HG02840 (cell line): ENCODE measurements at regions not wholly inside any gene's neighbourhood (a gene's known extent, or its start where the extent isn't known, plus 50 kb on each side); places are given as distances from the start of the nearest gene placed in this dataset.

Experiments used
- ATAC-seq: cut with Tn5 transposase; IDR thresholded peaks from one replicate; pipeline ENCODE4 v1.9.1; 2021; ENCODE audit warnings: mild to moderate bottlenecking, moderate library complexity, moderate number of reproducible peaks; ENCODE audit not compliant: unreplicated experiment, low FRiP score

DNA sequence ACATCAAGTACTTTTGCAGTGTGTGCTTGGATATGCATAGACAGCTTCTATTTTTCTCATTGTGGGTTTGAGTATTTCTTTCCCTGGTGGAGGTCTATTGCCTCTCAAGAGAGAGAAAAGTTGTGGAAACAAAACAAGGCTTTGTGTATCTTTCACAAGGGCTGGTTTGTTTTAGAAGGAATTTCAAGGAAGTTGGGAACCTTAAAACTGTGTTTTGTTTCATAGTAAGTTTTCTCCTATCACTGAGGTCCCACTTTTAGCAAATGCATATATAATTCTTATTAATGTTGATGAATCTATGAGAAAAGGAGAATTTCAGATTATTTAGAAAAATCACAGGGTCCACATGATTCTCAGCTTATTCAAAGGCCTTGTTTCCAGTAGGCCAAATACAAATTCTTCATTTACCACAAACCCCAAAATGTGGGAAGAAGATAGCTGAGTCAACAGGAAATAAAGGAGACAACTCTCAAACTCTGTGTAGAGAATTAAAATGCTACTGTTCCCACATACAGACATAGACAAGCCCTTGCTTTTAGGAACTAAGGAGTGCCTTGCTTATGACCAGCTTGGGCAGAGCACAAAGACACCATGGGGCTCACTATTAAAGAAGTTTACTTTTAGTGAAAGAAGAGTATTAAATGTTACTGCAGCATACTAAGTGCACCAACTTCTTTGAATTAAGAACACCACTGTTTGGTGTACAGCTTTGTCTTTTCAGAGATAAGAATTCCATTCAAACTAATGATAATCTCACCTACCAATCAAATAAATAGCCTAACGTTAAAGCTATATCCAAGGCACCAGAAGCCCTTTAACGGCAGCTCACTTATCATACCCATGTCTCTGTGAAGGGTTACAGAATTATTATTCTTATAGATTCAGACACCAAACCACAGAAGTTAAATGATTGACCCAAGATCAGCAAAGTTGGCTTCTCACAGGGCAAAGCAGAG lies 177.4 kb upstream of the LEF1 start:
- ATAC-seq: no peak

DNA sequence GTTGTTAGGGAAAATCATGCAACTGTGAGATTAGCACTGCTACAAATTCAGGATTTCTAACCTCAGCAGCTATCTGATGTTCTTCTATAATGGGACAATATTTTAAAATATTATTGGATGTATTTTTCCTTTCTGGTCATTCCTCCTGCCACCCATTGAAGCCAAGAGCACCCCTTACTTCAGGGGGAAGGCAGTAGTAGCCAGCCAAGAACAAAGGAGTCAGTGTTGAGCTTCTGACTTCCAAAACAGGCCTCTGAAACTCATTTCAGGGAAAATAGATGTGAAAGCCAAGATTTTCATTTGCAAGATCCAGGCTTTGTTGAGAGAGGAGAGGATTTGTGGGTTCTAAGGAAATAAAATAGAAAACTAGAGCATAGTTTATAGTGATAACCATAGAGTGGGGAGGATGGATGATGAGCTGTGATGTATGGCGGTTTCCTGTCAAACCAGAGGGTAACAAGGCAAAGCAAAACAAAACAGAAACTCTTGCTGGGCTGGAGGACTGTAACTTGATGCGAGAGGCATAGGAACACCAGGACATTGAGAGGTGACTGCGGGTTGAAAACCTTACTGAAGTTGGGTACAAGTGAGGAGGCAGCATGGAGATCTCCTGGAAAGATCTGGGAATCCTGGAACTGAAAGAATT lies 173.7 kb upstream of the LEF1 start:
- no peak for ATAC-seq

DNA sequence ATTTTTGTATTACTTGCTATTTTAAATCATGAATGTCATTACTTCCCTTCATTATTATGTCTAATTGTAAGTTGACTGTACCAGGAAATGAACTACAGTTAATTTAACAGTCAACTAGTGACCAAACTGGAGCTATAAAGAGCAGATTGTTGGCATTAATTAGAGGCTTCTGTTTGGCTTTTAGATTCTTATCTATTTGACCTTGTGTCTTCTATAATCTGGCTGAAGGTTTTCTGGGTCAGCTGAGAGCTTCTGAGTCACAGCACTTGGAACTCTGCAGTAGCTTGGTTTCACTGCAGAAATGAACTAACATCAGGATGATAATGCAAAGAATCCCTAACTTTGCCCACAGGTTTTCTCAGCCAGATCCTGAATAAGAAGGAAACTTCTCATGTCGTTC lies 169.2 kb upstream of the LEF1 start:
- ATAC-seq: no peak

DNA sequence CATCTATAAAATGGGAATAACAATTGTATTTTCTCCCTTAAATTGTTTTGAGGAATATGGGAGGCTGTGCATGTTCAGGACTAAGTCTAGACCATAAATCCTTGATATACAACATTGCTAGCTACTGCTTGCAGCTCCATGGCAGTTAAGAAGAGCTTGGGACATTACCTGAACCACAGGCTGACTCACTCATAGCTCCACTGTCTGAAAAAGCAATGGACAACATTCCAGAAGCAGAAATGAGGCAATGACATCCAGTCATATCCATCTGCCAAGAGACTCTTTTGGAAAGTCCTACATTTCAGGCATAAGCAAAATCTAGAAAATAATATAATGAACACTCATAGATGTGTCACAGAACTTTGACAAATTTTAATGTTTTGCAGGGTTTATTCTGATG lies 167.3 kb upstream of the LEF1 start:
- no peak for ATAC-seq

DNA sequence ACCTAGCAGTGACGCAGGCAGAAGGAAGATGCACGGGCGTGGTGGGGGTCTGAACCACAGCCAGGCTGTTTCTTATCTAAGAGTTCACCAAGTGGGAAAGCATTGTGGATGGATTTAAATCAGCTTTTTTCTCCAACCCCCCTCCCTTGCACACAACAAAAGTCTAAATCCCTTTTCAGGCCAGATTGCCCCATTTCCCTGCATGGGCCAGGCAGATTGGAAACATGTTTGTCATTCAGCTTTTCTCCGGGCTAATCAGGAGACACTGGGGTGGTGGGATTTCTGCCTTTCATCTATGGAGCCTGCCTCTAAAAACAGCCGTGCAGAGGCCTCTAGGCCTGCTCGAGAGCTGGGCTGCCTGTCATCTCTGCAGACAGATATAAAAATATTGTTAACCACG lies 166.3 kb upstream of the LEF1 start:
- ATAC-seq: no peak

DNA sequence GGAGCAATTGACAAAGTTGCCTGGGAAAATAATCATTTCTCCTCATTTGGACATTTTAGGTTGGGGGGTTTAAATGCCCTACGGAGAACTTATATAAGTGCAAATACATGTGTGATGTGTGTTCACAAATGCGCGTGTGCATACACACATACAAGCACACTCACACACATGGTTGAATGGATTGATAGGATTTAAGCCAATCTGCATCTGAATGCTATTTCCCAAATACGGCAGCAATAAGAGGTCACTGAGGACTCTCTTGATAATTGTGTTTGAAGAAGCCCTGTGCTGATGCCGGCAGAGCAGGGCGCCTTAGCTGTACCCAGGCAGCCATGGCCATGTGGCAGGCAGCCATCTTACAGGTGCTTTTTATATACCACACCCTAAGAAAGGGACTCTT lies 165.3 kb upstream of the LEF1 start:
- no peak for ATAC-seq

DNA sequence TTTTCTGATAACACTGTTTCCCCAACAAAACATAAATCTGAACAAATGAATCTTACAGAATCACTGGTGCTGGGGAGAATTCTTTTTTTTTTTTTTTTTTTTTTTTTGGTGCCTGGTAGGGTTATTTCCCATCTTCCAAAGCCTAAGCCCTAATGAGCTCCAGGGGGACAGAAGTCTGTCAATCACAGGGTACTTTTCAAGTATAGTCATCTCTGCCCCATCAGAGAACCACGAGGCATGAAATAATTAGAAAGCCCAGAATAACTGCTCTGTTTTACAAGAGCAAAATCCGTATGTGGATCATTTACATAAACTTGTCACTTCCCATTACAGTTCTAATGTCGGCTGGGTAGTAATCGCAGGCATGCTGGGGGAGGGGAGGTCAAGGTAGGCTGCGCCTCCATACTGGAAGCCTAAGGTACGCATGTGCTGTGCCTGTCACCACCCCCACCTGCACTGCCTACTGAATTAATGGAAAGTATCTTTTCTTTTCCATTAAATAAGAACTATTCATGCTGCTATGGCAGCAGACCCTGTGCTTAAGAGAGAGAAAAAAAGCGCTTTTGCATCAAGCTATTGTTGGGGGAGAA lies 164.7 kb upstream of the LEF1 start:
- ATAC-seq: no peak

DNA sequence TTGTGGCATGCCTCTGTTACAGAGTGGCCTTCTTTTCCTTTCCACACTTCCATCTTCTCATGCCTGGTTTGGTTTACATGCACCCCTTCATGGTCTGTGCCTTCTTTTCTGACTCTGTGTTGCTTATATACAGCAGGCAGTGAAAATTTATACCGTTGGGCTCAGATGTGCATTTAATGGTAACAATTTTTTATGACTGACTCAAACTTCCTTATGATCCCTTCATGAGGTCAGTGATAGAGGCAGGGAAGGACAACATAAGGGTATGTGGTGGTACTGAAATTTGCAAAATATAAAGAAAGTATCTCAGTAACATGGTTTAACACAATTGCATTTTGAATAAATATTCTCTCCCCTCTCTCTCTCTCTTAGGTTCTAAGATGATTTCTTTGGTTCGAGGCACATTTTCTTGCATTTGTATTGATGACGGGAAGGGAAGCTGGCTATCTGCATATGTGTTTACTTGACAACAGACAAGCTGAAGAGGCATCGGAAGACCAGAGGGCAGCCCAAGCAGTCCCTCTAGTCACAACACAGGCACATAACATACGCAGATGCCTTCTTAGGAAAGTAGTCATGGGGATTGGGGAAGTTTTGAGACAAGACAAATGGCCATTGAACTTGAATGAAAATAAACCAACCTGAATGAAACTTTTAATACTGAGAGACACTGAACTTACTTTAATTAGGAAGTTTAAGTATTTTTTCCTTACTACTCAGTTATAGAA lies 163.3 kb upstream of the LEF1 start:
- no peak for ATAC-seq

DNA sequence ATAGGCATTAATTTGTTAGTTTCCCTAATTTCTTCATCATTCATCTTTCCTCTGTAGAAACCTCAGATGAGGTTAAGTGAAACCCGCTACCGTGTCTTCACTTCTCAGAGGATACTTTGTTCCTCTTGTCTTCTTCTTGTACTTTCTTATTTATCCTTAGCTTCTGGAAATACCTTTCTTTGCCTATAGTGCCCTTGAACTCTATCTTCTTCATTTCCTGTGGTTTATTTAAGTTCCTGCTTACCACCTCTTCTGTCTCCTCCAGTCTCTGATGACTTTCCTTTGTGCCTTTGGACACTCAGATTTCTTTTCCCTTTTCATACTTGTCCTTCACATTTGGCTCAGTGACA lies 159.6 kb upstream of the LEF1 start:
- ATAC-seq: no peak

DNA sequence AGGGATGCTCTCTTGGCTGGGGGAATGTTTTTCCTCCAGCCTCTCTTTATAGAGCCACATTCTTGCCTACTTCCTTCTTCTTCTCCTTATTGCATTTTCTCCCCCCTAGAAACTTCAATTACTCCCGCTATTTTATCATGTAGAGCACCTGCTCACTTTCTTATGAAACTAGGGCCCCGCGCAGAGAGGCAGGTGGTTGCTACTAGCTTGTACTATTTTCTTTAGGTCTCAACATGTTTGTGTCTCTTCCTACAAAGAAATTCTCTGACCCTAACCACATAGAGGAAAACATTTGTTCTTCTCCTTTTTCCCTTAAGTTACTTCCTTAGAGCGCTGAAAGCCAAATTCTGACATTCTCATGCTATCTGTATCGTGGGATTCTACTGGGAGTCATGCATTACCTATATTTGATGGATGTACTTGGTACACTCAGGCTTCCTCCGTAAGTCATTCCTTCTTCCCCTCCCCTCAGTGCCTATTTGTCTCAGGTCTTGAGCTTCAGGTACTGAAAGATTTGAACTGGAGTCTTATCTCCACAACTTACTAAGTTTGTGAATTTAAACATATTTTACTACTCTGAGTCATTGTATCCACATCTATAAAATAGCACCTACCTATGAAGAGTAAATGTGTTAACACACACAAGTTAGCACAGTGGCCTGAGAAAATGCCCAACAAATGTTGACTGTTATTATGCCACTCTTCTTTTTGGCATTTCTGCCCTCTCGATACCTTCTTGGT lies 159.1 kb upstream of the LEF1 start:
- no peak for ATAC-seq

DNA sequence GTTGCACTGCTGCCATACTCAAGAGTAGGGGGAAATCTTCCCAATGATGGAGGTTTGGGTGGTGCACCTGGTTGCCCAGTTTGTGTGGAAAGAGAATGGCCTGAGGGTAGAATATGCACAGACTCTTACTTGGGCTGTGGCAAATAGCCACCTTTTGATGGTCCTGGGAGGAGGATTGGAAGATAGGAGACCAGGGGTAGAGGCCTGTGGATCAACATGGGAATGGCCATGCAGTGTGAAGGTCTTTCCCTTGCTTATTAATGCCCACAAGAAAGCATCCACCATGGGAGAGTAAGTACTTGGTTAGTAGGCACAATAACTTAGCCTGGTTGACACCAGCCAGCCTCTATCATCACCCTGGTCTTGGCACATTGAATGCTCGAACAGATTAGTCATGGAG lies 156.8 kb upstream of the LEF1 start:
- no peak for ATAC-seq

DNA sequence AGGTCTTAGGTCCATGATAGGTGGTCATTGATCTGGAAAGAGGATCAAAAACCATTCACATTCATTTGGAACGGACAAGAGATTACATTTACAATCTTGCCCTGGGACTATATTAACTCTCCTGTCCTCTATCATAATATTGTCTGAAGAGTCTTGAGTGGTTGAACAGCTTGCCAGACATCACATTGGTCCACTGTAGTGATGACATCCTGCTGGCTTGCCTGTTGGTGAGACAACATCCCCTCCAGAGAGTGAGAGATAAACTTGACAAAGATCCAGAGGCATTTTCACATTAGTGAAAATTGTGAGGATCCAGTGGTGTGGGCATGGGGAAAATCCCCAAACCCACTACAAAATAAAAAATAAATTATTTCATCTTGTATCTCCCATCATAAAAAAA lies 155.7 kb upstream of the LEF1 start:
- no peak for ATAC-seq

DNA sequence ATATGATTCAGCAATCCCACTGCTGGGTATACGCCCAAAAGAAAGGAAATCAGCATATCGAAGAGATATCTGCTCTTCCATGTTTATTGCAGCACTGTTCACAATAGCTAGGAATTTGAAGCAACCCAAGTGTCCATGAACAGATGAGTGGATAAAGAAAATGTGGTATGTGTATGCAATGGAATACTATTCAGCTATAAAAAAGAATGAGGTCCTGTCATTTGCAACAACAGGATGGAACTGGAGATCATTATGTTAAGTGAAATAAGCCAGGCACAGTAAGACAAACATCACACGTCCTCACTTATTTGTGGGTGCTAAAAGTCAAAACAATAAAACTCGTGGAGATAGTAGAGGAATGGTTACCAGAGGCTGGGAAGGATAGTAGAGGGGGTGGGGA lies 153.8 kb upstream of the LEF1 start:
- no peak for ATAC-seq

DNA sequence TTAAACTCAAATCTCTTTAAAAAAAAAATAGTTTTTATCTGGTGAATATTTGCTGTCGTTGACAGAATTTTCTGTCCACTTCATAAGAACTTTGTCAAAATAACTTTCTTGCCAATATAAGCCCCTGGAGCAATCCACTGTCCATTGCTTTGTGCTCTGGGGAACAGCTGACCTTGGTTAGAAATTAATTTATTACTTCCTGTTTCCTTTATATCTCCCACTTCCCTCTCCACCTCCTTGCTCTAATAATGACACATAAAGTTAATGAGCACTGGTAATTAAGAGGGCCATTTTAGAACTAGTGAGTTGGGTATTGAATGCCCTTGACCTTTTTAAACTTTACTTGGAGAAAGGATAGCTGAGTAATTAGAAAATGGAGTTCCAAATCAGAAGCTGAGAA lies 151.3 kb upstream of the LEF1 start:
- no peak for ATAC-seq

DNA sequence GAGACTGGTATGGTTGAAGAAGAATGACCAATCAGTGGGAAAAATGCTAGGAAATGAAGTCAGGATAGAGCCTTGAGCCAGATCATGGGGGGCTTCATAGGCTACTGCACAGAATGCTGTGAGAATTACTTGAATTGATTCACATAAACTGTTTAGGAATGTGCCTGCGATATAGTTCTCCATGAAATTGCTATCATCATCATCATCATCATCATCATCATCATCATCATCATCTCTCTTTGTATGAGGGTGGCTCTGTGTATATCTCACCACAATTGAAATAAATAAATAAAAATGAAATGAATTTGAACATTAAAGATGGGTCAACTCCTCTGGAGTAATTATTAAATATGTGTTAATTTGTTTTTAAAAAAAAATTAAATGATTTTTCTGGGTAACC lies 148.6 kb upstream of the LEF1 start:
- no peak for ATAC-seq

DNA sequence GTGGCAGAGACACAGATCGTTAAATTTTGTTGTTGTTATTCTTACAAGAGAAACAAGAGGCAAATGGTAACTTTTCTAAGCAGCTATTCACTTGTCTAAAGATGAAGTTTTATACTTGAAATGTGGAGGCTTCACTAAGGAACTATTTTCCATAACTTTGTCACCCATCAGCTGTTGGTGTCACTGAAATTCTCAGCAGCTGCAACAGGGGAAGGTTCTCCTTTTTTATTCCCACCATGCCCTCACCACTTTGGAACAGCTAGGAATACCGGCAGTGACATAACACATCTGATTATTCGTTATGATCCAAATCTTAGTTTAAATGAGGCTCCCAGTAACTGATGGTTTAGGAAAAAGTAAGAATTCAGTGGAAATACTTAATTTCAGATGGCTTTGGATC lies 147.0 kb upstream of the LEF1 start:
- ATAC-seq: no peak

DNA sequence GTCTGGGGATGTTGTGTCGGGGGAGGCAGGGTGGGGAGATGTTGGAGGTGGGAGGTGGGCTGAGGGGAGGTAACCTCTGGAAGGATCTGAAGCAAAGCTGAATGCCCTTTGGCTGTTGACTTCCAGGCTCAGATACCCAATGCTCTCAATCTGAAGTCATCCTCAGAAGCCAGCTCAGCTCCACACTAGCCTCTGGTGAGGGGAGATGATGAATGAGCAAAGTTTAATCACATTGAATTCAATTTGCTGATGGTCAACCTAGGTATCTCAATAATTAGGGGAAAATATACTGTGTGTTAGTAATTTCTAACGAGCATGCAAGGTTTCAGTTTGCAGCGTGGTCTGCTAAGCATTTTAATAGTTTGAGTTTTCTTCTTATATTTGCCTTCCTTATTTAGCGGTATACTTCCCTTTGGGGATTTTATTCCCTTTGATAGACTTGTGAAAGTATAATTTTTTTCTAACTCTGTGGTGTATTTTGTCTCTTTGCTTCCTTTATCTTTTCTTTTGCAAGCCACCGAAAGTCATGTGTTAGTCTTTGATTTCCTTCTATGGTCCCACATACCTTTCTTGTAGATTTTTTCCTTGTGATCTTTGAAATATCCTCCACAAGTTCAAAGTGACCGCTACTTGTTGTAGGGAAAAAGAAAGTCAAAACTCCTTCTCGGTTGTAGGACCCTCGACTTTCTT lies 146.3 kb upstream of the LEF1 start:
- no peak for ATAC-seq

DNA sequence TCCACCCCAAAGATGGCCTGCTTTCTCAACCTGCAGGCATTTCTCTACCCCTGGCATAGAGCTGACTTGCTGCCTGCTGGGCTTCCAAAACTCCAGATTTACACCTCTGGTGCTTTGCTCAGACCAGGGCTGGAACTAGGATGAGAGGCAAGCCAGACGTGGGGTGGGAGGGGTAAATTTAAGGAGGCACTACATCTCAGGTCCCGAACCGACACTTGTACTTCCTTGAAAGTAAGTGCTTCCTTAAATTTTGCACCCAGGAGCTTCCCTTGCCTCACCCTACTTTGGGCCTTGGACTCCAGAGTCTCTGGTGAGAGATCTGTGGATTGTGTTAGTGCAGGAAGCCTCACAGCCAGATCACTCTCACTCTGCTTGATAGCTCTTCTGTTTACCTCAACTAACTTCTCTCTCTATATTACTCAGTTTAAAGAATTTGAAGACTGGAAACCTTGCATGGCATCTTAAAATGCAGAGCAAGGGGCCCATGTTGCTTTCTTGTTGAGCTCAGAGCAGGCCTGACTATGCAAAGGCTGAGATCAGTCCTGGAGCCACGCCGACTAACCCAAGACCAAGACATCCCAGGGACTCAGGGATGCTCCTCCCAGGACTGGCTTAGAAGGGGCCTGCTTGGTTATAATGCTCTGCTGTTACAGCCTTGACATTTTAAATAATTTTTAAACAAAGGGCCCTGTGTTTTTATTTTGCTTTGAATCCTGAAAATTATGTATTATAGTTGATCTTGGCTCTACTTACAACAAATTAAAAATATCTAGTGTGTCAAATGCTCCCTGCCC lies 145.0 kb upstream of the LEF1 start:
- ATAC-seq: no peak

DNA sequence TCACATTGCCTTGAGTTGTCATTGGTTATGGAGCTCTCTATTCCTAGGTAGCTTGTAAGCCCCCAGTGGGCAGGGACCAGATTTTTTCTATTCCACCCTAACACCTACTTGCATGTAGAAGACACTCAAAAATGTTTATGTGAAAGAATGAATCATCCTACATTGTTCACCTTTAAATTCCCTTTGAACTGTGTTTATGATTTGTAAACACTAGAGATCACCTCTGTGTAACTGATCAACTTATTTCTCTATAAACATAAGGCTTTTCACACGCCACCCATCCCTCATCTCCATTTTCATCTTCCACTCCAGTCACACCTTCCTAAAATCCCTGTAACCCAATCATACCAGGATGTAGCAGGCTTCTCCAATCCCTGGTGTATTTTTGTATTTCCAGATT lies 142.6 kb upstream of the LEF1 start:
- ATAC-seq: no peak
